SK-N-SH (cell line): ENCODE measurements at regions not wholly inside any gene's neighbourhood (a gene's known extent, or its start where the extent isn't known, plus 50 kb on each side); places are given as distances from the start of the nearest gene placed in this dataset.
"Not testable (repeated sequence)": the region's sequence is repeated elsewhere in the genome, so short reads cannot be mapped to it uniquely, and the experiment has no call there.

ENCODE experiments used
- CTCF ChIA-PET: fragments of 300-600, 350-600 bp; formaldehyde crosslinking; extraction: SDS; loops from one replicate; lab custom pipeline; 2021; lab: Yijun Ruan, JAX
- POLR2A ChIA-PET: fragments of 350-600 bp; sonication (Branson Sonifier 250); formaldehyde crosslinking; extraction: SDS; loops from one replicate; lab custom pipeline; 2020; ENCODE audit warnings: antibody characterized with exemption, inconsistent platforms; lab: Yijun Ruan, JAX
- DNase-seq: peaks from one replicate; pipeline ENCODE4 v3.0.0; 2012
- H2AFZ ChIP-seq: fragments of 200-600 bp; sonication (generic); 2 replicates; pipeline ENCODE4 v1.8.1; 2016; ENCODE audit warnings: antibody characterized with exemption, mild to moderate bottlenecking, low read depth
- H3F3A ChIP-seq: fragments of 200-600 bp; sonication (generic); replicated peaks from 2 replicates; pipeline ENCODE3; 2016; ENCODE audit warnings: antibody characterized with exemption, mild to moderate bottlenecking; ENCODE audit not compliant: insufficient read depth
- H3K27ac ChIP-seq, 2 experiments: fragments of 200-500 bp in 1 of 2; fragments of 200-600 bp in 1 of 2; sonication (Bioruptor generic) in 1 of 2; sonication (generic), shearing (Covaris generic) in 1 of 2; 2 replicates each; pipeline versions ENCODE4 v1.5.1 to v1.6.1; 2014 to 2016; ENCODE audit warnings: low read depth in 2 of 2, inconsistent platforms in 1 of 2, low read length in 1 of 2, mild to moderate bottlenecking in 1 of 2, mixed read lengths in 1 of 2
- H3K27me3 ChIP-seq: fragments of 200-600 bp; sonication (generic), shearing (Covaris generic); 2 replicates; pipeline ENCODE4 v1.6.1; 2016; ENCODE audit warnings: mixed run types; ENCODE audit not compliant: insufficient read depth
- H3K36me3 ChIP-seq, 2 experiments: fragments of 200-500 bp in 1 of 2; fragments of 200-600 bp in 1 of 2; sonication (Bioruptor generic) in 1 of 2; sonication (generic) in 1 of 2; replicated peaks in 1 of 2; 2 replicates each; pipeline versions ENCODE3 to v1.5.1; 2014 to 2016; ENCODE audit warnings: low read length in 1 of 2, mild to moderate bottlenecking in 1 of 2; ENCODE audit not compliant: insufficient read depth in 2 of 2, control insufficient read depth in 1 of 2
- H3K4me1 ChIP-seq, 2 experiments: fragments of 200-500 bp in 1 of 2; fragments of 200-600 bp in 1 of 2; sonication (Bioruptor generic) in 1 of 2; sonication (generic), shearing (Covaris generic) in 1 of 2; 2 replicates each; pipeline versions ENCODE4 v1.5.1 to v1.6.1; 2014 to 2016; ENCODE audit warnings: low read depth in 1 of 2, low read length in 1 of 2, mixed run types in 1 of 2; ENCODE audit not compliant: insufficient read depth in 2 of 2, control insufficient read depth in 1 of 2
- H3K4me2 ChIP-seq: fragments of 200-600 bp; sonication (generic), shearing (Covaris generic); 2 replicates; pipeline ENCODE4 v1.6.1; 2017; ENCODE audit warnings: mixed run types
- H3K4me3 ChIP-seq, 2 experiments: fragments of 200-500 bp in 1 of 2; fragments of 200-600 bp in 1 of 2; sonication (Bioruptor generic) in 1 of 2; sonication (generic), shearing (Covaris generic) in 1 of 2; 2 replicates each; pipeline versions ENCODE4 v1.5.1 to v1.8.1; 2014 to 2016; ENCODE audit warnings: low read depth in 2 of 2, inconsistent platforms in 1 of 2, low read length in 1 of 2, mild to moderate bottlenecking in 1 of 2, mixed read lengths in 1 of 2, moderate library complexity in 1 of 2
- H3K79me2 ChIP-seq: fragments of 200-600 bp; sonication (generic); 2 replicates; pipeline ENCODE4 v1.8.1; 2017; ENCODE audit warnings: mild to moderate bottlenecking; ENCODE audit not compliant: insufficient read depth
- H3K9ac ChIP-seq: fragments of 200-600 bp; sonication (generic); 2 replicates; pipeline ENCODE4 v1.6.1; 2017; ENCODE audit warnings: mixed run types
- H3K9me2 ChIP-seq: fragments of 200-600 bp; sonication (generic); 2 replicates; pipeline ENCODE4 v1.6.1; 2017; ENCODE audit warnings: mixed run types
- H3K9me3 ChIP-seq: fragments of 200-600 bp; sonication (generic); 2 replicates; pipeline ENCODE4 v1.6.1; 2017; ENCODE audit warnings: mixed run types, mild to moderate bottlenecking, moderate library complexity
- H4K20me1 ChIP-seq: fragments of 200-600 bp; sonication (generic); 2 replicates; pipeline ENCODE4 v1.6.1; 2017; ENCODE audit warnings: mild to moderate bottlenecking, mixed run types; ENCODE audit not compliant: insufficient read depth
- CTCF ChIP-seq: fragments of 200-600 bp; sonication (generic); IDR thresholded peaks from 2 replicates; pipeline ENCODE4 v1.6.1; 2017; ENCODE audit warnings: antibody characterized with exemption, mild to moderate bottlenecking, moderate library complexity
- FOSL2 ChIP-seq: IDR thresholded peaks from 2 replicates; pipeline ENCODE4 v1.4.0; 2012; ENCODE audit warnings: low read depth, mild to moderate bottlenecking, moderate library complexity, borderline replicate concordance
- FOXJ3 ChIP-seq: sonication (generic); formaldehyde crosslinking; IDR thresholded peaks from 2 replicates; pipeline ENCODE4 v1.5.1; 2020; ENCODE audit warnings: mild to moderate bottlenecking, missing genetic modification reagents
- GABPA ChIP-seq: IDR thresholded peaks from 2 replicates; pipeline ENCODE4 v1.4.0; 2012; ENCODE audit warnings: low read depth, mild to moderate bottlenecking
- IRF3 ChIP-seq: fragments of 150-350 bp; IDR thresholded peaks from 2 replicates; pipeline ENCODE4 v1.6.1; 2016; ENCODE audit warnings: mild to moderate bottlenecking, low read depth, low read length
- MAX ChIP-seq: IDR thresholded peaks from 2 replicates; pipeline ENCODE4 v1.4.0; 2012; ENCODE audit warnings: low read depth
- NFIC ChIP-seq: IDR thresholded peaks from 2 replicates; pipeline ENCODE4 v1.4.0; 2012; ENCODE audit warnings: borderline replicate concordance
- NRF1 ChIP-seq: IDR thresholded peaks from 2 replicates; pipeline ENCODE4 v1.6.1; 2012; ENCODE audit warnings: low read depth, mild to moderate bottlenecking, low read length
- RAD21 ChIP-seq: IDR thresholded peaks from 2 replicates; pipeline ENCODE4 v1.6.1; 2012; ENCODE audit warnings: mild to moderate bottlenecking, low read length
- REST ChIP-seq: IDR thresholded peaks from 2 replicates; pipeline ENCODE4 v1.6.1; 2012; ENCODE audit warnings: mild to moderate bottlenecking, low read depth, low read length, moderate library complexity
- SIN3A ChIP-seq: IDR thresholded peaks from 2 replicates; pipeline ENCODE4 v1.6.1; 2012; ENCODE audit warnings: low read depth, mild to moderate bottlenecking, low read length, moderate library complexity, borderline replicate concordance
- ZBTB33 ChIP-seq: IDR thresholded peaks from 2 replicates; pipeline ENCODE4 v1.4.0; 2012; ENCODE audit warnings: low read depth, borderline replicate concordance
- WGBS: methylation state at CpG from one replicate; pipeline ENCODE4 v1.1.6; 2017; ENCODE audit warnings: low lambda C conversion rate; 5-methylcytosine and 5-hydroxymethylcytosine counted together

- Histone ChIP-seq H3K9me2 (no peaks in the 10 kb centered on the region), H3K4me2 (no peak overlapping the region), H4K20me1 (no peaks in the 10 kb centered on the region), H3K36me3 (no peaks in the 10 kb centered on the region), H3K27me3 (peaks cover 5% of the 10 kb centered on the region), H3K4me1 (no peaks in the 10 kb centered on the region), H3K4me3 (no peak overlapping the region), H3K9me3 (no peaks in the 10 kb centered on the region), H3K27ac (no peak overlapping the region), H3K9ac (no peak overlapping the region), H2AFZ (no peak overlapping the region), H3K79me2 (no peaks in the 10 kb centered on the region), H3F3A (no peaks in the 10 kb centered on the region)
- TF ChIP-seq RAD21 = no peak
- TF ChIP-seq NRF1 = no peak
- TF ChIP-seq SIN3A = no peak
- TF ChIP-seq GABPA = no peak
- no peak for TF ChIP-seq NFIC
- TF ChIP-seq ZBTB33 = no peak
- TF ChIP-seq FOSL2 = no peak
- no peak for TF ChIP-seq REST
- no peak for TF ChIP-seq CTCF
- TF ChIP-seq MAX = no peak
- no peak for TF ChIP-seq FOXJ3
- no peak for TF ChIP-seq IRF3
- 0% methylated on average over 1 of the region's 5 CpGs for WGBS
- POLR2A ChIA-PET = no interaction called here
- DNase-seq = no peak
- CTCF ChIA-PET = interaction anchor here (0.6 kb wide), 1 partner anchor 107 kb away, joined by 3 read pairs; no protein-coding TSS in a partner anchor
Measured at GRCh38 chr4:81715757-81716156, 244.1 kb upstream of the RASGEF1B start.

- H3K9me2 ChIP-seq, H3K4me1 ChIP-seq, H4K20me1 ChIP-seq, H3K27ac ChIP-seq, H3K9ac ChIP-seq, H2AFZ ChIP-seq, H3K4me3 ChIP-seq, CTCF ChIA-PET, H3F3A ChIP-seq, H3K4me2 ChIP-seq, POLR2A ChIA-PET, H3K36me3 ChIP-seq, H3K79me2 ChIP-seq, H3K27me3 ChIP-seq, H3K9me3 ChIP-seq, DNase-seq: not testable (repeated sequence)
- WGBS = 0% methylated on average over 7 of the region's 8 CpGs
Measured at GRCh38 chr4:81715357-81715756, 243.7 kb upstream of the RASGEF1B start.
